ENCODE measurements at regions not wholly inside any gene's neighbourhood (a gene's known extent, or its start where the extent isn't known, plus 50 kb on each side); places are given as distances from the start of the nearest gene placed in this dataset.
"Not testable (repeated sequence)": the region's sequence is repeated elsewhere in the genome, so short reads cannot be mapped to it uniquely, and the experiment has no call there.

DNA sequence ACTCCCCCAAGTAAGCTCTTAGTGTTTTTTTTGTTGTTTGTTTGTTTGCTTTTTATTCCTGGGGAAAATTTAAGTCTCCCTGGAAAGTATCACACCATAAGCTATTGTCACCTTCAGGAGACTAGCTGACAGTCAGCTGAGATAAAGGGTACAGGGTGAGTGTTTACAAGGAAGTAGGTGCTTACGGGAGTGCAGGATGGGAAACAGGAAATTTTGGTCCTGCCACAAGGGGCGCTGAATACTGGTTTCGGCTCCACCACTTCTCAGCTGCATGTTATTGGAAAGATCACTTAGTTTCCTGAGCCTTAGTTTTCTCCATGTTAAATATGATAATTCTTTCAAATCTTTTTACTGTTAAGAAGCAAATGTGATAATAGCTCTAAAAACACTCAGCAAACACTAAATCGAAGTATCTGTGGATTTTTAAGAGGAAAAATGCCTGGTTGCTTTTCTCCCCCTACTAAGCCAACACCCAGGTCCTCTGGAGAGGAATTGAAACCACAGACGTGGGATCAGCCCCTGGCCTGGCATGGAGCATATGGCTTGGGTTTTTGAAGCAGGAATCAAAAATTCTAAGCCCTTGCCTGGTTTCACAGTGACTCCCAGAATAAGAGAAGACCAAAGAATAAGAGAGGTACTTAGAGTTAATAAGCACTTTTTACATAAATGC, 90.7 kb downstream of the SCN11A start:
- H3K4me3 ChIP-seq: no peak overlapping the region
- H3K4me1 ChIP-seq: no peaks in the 10 kb centered on the region
- no peak overlapping the region for H3K27ac ChIP-seq
- no peak for TF ChIP-seq POLR2A (IDR thresholded peaks at IDR 0.05)
- TF ChIP-seq, protein P1, sequence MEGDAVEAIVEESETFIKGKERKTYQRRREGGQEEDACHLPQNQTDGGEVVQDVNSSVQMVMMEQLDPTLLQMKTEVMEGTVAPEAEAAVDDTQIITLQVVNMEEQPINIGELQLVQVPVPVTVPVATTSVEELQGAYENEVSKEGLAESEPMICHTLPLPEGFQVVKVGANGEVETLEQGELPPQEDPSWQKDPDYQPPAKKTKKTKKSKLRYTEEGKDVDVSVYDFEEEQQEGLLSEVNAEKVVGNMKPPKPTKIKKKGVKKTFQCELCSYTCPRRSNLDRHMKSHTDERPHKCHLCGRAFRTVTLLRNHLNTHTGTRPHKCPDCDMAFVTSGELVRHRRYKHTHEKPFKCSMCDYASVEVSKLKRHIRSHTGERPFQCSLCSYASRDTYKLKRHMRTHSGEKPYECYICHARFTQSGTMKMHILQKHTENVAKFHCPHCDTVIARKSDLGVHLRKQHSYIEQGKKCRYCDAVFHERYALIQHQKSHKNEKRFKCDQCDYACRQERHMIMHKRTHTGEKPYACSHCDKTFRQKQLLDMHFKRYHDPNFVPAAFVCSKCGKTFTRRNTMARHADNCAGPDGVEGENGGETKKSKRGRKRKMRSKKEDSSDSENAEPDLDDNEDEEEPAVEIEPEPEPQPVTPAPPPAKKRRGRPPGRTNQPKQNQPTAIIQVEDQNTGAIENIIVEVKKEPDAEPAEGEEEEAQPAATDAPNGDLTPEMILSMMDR (IDR thresholded peaks at IDR 0.05): peak in 5 of 6 experiments; percentile 28 to 54 (median 48)
- no peaks in the 10 kb centered on the region for H3K27me3 ChIP-seq
- no peaks in the 10 kb centered on the region for H3K9me3 ChIP-seq
- no peaks in the 10 kb centered on the region for H3K36me3 ChIP-seq
- DNase-seq: peak in 2 of 3 donors; percentile 27 to 71

DNA sequence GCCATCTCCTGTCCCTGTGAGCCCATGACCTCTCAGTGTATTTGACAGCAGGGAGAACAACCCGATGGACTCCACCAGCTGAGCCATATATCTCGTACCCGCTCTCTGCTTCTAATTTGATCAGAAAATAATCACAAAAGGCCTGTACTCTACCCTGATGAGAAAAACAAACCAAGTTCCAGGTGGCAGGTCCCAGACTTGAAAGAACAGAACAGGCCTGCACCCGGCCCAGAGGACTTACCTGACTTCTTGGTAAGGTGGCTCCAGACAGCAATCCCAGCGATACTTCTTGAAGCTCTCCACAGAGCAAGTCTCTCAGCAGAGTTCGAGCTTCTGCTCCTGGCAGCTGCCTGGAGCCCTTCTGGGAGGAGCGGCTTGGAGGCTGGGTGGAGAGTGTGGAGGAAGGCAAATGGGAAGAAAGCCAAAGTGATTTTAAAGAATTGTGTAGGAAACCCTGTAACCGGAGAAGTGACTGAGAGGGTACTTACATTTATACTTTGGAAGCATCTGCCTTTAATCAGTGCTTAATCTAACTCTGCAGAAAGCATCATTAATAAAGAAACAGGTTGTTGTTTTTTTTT, 91.6 kb downstream of the SCN11A start:
- Histone ChIP-seq H3K27me3 (no peaks in the 10 kb centered on the region), H3K4me1 (no peaks in the 10 kb centered on the region), H3K9me3 (no peaks in the 10 kb centered on the region), H3K4me3 (no peak overlapping the region), H3K36me3 (no peaks in the 10 kb centered on the region), H3K27ac (no peak overlapping the region)
- TF ChIP-seq POLR2A (IDR thresholded peaks at IDR 0.05): no peak
- TF ChIP-seq, protein P1 (IDR thresholded peaks at IDR 0.05): no peak
- DNase-seq: no peak

DNA sequence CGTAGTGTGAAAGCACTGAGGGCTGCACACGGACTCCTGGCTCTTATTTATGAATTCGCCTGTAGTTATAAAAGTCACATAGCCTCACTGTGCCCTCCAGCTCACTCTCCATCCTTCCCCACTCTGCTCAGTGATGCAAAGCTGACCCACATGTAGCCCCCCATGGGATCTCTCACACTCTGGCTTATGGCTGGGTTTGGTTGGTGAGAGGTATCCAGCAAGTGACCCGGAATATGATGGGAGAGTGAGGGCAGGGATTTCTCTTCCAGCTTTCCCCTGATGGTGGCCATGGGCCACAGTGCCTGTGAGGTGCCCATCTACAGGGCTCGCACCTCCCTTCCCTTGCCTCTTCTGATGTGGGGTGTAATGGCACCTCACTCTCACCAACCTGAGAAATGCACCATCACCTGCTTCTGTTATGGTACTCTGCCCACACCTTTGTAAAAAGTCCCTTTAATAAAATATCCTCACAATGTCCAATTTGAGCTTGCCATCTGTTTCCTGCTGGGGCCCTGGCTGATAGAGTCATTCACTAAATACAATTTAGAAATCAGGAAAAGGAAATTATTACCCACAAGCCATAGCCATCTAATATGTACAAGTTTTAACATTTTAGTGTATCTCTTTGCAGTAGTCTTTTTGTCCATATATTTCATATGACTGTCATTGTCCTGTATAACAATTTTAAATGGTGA, 93.6 kb downstream of the SCN11A start:
- Histone ChIP-seq H3K4me3 (no peak overlapping the region), H3K36me3 (no peaks in the 10 kb centered on the region), H3K27ac (no peak overlapping the region), H3K4me1 (no peaks in the 10 kb centered on the region), H3K27me3 (no peaks in the 10 kb centered on the region), H3K9me3 (no peaks in the 10 kb centered on the region)
- no peak for DNase-seq
- TF ChIP-seq POLR2A (IDR thresholded peaks at IDR 0.05): no peak
- TF ChIP-seq, protein P1 (IDR thresholded peaks at IDR 0.05): no peak

DNA sequence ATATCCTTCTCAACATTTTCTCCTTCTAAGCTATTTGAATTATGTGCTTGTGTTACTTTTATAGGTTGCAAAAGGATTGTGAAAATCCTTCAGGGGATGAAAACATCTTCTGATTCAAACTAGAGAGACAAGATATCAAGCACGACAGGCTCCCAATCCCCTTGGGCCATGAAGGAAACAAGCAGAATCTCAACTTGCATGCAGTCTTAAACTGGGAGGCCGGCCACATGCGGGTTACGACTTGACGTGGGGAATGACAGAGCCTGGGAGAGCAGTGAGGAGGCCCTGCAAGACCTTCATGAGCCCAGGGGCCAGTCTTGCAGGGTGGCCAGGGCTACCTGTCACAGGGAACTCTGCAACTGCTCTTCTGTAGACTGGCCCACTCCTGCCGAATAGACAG, 94.4 kb downstream of the SCN11A start:
- Histone ChIP-seq H3K4me1 (no peaks in the 10 kb centered on the region), H3K4me3 (no peak overlapping the region), H3K9me3 (no peaks in the 10 kb centered on the region), H3K27ac (no peak overlapping the region), H3K36me3 (no peaks in the 10 kb centered on the region), H3K27me3 (no peaks in the 10 kb centered on the region)
- no peak for DNase-seq
- no peak for TF ChIP-seq POLR2A (IDR thresholded peaks at IDR 0.05)
- TF ChIP-seq, protein P1 (IDR thresholded peaks at IDR 0.05): no peak

DNA sequence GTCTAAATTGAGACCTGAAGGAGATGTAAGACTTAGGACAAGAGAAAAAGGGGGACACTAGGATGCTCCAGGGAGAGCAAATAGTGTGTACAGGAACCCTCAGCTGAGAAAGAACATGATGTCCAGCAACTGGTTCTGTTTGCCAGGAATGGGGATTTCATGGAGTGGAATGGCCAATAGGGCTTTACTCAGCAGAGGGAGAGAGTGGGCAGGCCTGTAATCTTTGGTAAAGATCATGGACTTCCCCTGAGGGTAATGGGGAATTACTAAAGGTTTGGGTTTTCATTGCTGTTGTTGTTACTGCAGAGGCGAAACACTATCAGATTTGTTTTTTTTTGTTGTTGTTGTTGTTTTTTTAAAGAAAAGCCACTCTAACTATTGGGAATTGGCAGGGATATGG, 99.0 kb downstream of the SCN11A start:
- H3K27me3 ChIP-seq: no peaks in the 10 kb centered on the region
- H3K4me1 ChIP-seq: no peaks in the 10 kb centered on the region
- DNase-seq: no peak
- TF ChIP-seq, protein P1 (IDR thresholded peaks at IDR 0.05): no peak
- H3K9me3 ChIP-seq: no peaks in the 10 kb centered on the region
- no peak overlapping the region for H3K27ac ChIP-seq
- H3K36me3 ChIP-seq: no peaks in the 10 kb centered on the region
- H3K4me3 ChIP-seq: no peak overlapping the region

DNA sequence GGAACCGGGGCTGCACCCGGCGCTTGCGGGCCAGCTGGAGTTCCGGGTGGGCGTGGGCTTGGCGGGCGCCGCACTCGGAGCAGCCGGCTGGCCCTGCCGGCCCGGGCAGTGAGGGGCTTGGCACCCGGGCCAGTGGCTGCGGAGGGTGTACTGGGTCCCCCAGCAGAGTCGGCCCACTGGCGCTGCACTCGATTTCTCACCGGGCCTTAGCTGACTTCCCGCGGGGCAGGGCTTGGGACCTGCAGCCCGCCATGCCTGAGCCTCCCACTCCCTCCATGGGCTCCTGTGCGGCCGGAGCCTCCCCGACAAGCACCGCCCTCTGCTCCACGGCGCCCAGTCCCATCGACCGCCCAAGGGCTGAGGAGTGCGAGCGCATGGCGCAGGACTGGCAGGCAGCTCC, 100.6 kb downstream of the SCN11A start:
- not testable (repeated sequence) for H3K27me3 ChIP-seq, H3K9me3 ChIP-seq, DNase-seq, H3K4me3 ChIP-seq, H3K4me1 ChIP-seq, H3K36me3 ChIP-seq, H3K27ac ChIP-seq
